Astrocyte of the hippocampus (primary cell): ENCODE measurements at regions not wholly inside any gene's neighbourhood (a gene's known extent, or its start where the extent isn't known, plus 50 kb on each side); places are given as distances from the start of the nearest gene placed in this dataset.
A peak's percentile ranks its signal among the peaks of the same experiment; 100 is the strongest.

ENCODE experiments used
- DNase-seq: peaks from one replicate; pipeline ENCODE4 v3.0.0; 2011; ENCODE audit warnings: low read depth, low spot score

GRCh38 chr3:106609666-106610301, 741.0 kb upstream of the CBLB start:
- peak; percentile 96 for DNase-seq

DNA sequence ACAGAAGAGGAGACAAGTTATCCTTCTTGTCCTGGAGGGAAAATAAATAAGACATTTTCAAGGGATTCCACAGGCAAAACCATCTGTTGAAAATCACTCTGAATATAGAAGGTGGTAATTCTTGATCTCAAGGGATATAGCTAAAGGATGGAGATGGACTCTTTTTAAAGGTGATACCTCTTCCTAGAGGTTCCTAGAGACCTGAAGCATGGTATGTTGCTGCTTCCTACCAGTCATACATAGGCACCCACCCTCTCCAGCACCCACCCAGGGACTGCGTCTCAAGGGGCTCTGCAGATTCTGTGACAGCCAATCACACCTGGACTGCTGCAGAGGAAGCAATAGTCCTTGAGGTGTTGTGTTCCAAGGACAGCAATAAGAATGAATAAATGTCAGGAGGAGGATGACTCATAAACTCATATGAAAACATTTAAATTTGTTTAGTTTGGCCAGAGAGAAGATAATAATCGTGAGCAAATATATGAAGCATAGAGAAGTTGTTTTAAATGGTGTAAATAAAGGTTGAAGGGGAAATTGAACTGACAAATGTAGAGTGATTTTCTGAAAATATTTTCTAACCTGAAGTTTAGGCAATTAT, 741.6 kb upstream of the CBLB start:
- DNase-seq = peak; percentile 30

GRCh38 chr3:106611116-106611515, 742.3 kb upstream of the CBLB start:
- DNase-seq = no peak

- peak; percentile 24 for DNase-seq
Observed at GRCh38 chr3:106611841-106612240, 743.0 kb upstream of the CBLB start.

DNA sequence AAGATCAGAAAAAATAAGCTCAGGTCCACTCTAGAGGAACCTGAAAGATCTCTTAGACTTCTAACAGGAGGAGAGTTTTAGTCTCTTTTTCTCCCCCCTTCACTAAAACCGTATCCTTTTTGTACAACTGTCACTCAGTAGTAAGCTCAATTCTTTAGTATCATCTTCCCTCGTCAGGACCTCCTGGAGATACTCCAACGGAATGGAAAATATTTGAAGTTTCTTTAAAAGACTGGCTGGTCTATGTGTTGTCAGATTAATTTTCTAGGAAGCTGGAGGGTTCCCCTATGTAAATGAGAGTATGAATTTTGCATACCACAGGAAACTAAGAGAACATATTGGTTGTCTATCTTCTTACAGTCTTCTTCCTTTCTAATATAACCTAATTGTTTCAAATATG, 747.7 kb upstream of the CBLB start:
- peak; percentile 16 for DNase-seq

- no peak for DNase-seq
Observed at GRCh38 chr3:106617276-106617675, 748.5 kb upstream of the CBLB start.

- no peak for DNase-seq
Observed at GRCh38 chr3:106620646-106621045, 751.8 kb upstream of the CBLB start.

GRCh38 chr3:106624154-106624553, 753.1 kb upstream of the CCDC54 start:
- no peak for DNase-seq

DNA sequence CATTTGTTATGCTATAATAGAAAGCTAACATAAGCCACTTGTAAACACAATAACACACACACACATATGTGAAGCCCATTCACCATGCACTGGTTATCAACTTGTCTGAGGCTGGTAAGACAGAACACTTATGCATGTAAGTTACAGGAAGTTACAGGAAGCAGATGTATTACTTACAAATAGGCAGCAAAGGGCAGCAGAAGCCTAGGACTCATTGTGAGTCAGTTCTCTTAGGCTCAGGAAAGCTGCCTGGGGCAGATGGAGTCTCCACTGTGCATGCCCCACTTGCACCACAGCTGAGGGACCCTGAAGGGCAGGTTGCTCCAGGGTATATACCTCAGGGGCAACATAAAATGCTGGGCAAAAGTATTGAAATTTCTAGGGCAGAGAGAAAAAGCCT, 748.8 kb upstream of the CCDC54 start:
- no peak for DNase-seq

- no peak for DNase-seq
Observed at GRCh38 chr3:106629215-106629832, 747.9 kb upstream of the CCDC54 start.

GRCh38 chr3:106631373-106632108, 745.7 kb upstream of the CCDC54 start:
- peak; percentile 23 for DNase-seq

GRCh38 chr3:106635271-106635670, 742.0 kb upstream of the CCDC54 start:
- peak; percentile 80 for DNase-seq

GRCh38 chr3:106635826-106636225, 741.4 kb upstream of the CCDC54 start:
- no peak for DNase-seq

GRCh38 chr3:106640353-106640752, 736.9 kb upstream of the CCDC54 start:
- no peak for DNase-seq

DNA sequence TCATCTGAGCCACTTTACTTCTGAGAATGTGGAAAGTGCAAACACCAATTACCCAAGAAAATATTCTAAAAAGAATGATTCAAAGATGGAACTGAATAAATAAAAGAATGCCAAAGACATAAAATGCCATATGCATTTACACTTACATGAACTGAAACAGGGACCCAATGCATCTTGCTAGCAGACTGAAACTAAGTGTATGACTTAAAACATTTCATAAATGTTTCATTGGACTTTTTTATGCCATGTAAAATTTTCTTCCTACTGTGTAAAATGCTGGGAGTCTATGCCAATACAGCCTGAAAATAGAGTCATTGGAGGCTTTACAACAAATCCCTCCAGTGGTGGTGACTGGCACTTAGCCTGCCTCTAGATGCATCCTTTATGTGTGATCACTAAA, 735.1 kb upstream of the CCDC54 start:
- DNase-seq = no peak

DNA sequence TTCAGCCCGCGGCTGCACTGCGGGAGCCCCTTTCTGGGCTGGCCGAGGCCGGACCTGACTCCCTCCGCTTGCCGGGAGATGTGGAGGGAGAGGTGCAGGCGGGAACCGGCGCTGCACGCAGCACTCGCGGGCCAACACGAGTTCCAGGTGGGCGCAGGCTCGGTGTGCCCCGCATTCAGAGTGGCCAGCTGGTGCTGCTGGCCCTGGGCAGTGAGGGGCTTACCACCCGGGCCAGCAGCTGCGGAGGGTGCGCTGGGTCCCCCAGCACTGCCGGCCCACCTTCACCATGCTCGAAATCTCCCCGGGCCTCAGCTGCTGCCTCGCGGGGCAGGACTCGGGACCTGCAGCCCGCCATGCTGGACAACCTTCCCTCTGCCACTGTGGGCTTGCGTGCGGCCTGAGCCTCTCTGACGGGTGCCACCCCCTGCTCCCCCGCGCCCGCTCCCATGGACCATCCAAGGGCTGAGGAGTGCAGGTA, 733.5 kb upstream of the CCDC54 start:
- no peak for DNase-seq

DNA sequence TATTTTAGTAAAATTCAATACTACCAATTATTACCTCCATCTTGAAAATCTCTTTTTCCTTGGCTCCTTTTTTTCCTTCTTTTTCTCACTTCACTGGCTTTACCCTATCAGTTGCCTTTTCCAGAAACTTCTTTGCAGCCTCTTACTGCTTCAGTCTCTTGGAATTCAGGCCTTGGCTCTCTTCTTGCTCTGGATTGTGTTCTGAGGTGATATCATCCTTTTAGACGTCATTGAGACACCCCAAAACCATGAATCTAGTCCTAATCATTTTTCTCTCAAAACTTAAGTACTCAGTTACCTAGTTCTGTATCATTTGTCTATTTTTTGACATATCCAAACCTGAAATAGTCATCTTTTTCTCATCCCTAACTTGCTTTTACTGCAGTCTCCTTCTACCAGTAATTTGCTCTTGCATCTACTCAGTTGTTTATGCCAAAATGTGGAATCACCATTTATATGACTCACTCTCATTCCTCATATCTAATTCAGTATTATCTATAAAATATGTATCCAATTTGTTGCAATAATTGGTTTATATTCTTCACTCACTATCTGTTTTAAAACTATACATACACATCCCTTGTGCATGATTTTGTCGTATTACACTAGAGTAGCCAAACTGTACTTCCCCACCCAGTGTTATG, 703.2 kb upstream of the CCDC54 start:
- no peak for DNase-seq

GRCh38 chr3:106675451-106675850, 701.8 kb upstream of the CCDC54 start:
- no peak for DNase-seq

DNA sequence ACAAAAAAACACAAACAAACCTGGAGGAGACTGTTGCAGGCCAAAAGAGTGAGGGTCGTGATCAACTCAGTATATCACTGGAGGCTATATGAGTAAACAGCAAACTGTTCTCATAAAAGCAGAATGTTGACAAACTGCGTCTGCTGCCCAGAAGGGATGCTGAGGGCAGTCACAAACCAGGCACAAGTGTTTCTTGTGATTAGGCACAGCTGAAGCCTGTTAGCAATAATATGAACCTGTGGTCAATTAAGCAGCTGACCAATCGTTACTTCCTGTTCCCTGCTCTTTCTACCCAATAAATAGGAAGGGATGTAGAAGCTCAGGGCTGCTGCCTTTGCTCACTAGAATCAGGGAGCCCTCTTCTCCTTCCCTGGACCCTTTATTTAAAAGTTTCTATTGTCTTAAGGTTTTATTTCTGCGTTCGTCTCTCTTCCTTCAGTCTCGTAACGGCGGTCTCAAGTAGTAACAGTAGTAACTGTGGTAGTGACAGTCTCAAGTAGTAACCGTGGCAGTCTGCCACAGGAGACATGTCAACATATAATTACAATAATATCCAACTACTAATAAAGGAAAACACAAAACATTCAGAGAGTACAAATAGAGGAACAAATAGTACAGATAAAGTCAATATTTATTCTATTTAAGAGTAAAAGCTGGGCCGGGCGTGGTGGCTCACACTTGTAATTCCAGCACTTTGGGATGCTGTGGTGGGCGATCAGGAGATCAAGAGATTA, 698.4 kb upstream of the CCDC54 start:
- DNase-seq = no peak

- DNase-seq = no peak
Observed at GRCh38 chr3:106683953-106684620, 693.2 kb upstream of the CCDC54 start.

- no peak for DNase-seq
Observed at GRCh38 chr3:106685745-106686144, 691.5 kb upstream of the CCDC54 start.
